Type B pancreatic cell (in vitro differentiated cells): ENCODE measurements at regions not wholly inside any gene's neighbourhood (a gene's known extent, or its start where the extent isn't known, plus 50 kb on each side); places are given as distances from the start of the nearest gene placed in this dataset.

Experiments
- DNase-seq: peaks from one replicate; pipeline ENCODE4 v3.0.0; 2021; ENCODE audit warnings: mixed read lengths; ENCODE audit not compliant: unreplicated experiment; ENCODE audit errors: extremely low spot score
- H3K27ac Mint-ChIP-seq: 2 replicates; pipeline ENCODE4 v1.8.0; 2021; ENCODE audit warnings: mild to moderate bottlenecking, mixed read lengths
- H3K27me3 Mint-ChIP-seq: 2 replicates; pipeline ENCODE4 v1.8.0; 2021; ENCODE audit warnings: mixed read lengths
- H3K36me3 Mint-ChIP-seq: 2 replicates; pipeline ENCODE4 v1.8.0; 2021; ENCODE audit warnings: mixed read lengths
- H3K4me1 Mint-ChIP-seq: one replicate; pipeline ENCODE4 v1.8.0; 2021; ENCODE audit warnings: mixed read lengths; ENCODE audit not compliant: unreplicated experiment
- H3K4me3 Mint-ChIP-seq: 2 replicates; pipeline ENCODE4 v1.8.0; 2021; ENCODE audit warnings: mild to moderate bottlenecking, mixed read lengths
- H3K9me3 Mint-ChIP-seq: 2 replicates; pipeline ENCODE4 v1.8.0; 2021; ENCODE audit warnings: mixed read lengths
- TF ChIP-seq, protein P1 (sequence below): fragments of 200-600 bp; sonication (generic); conservative IDR thresholded peaks from 2 replicates; pipeline ENCODE4 v1.5.0; 2021; ENCODE audit warnings: antibody characterized with exemption, mild to moderate bottlenecking

DNA sequence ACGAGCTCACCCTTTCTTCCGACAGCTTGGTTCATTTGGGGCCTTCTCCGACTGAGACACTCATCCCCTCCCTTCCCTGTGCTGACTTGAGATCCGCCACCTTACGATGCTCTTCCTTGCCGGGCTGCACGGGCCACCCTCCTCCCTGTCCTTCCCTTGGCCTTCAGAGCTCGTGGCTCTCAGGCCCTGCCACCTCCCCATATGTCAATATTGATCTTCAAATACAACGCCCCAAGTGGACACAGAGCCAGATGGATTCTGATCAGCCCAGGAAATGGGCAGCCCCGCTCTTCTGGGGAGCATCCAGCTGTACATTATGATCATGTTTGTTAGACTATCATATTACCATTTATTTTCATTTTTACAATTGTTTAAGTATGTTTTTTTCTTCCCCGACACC lies 812.8 kb downstream of the TBC1D22A start:
- Mint-ChIP-seq H3K27me3 (no peaks in the 10 kb centered on the region), H3K36me3 (no peaks in the 10 kb centered on the region), H3K4me1 (no peaks in the 10 kb centered on the region), H3K9me3 (peaks cover 13% of the 10 kb centered on the region), H3K27ac (no peak overlapping the region), H3K4me3 (no peak overlapping the region)
- DNase-seq: peak; percentile 32
- TF ChIP-seq, protein P1, sequence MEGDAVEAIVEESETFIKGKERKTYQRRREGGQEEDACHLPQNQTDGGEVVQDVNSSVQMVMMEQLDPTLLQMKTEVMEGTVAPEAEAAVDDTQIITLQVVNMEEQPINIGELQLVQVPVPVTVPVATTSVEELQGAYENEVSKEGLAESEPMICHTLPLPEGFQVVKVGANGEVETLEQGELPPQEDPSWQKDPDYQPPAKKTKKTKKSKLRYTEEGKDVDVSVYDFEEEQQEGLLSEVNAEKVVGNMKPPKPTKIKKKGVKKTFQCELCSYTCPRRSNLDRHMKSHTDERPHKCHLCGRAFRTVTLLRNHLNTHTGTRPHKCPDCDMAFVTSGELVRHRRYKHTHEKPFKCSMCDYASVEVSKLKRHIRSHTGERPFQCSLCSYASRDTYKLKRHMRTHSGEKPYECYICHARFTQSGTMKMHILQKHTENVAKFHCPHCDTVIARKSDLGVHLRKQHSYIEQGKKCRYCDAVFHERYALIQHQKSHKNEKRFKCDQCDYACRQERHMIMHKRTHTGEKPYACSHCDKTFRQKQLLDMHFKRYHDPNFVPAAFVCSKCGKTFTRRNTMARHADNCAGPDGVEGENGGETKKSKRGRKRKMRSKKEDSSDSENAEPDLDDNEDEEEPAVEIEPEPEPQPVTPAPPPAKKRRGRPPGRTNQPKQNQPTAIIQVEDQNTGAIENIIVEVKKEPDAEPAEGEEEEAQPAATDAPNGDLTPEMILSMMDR: no peak

DNA sequence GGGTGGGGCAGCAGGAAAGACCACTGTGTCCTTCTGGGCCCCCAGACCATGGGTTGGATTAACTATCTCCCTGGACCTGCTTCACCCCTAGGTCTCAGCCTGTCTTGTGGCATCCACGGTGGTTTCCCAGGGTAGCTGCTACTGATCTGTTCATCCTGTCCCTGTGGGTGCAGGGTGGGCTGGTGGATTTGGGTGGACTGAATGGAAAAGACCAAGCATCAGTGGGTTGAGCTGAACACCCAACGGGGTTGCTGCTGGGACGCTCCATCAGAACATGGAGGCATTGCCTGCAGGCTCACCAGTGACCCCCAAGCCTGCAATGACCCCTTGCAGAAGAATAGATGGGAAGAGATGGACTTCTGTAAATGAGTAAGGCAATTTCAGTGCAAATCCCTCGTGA lies 812.1 kb downstream of the TBC1D22A start:
- Mint-ChIP-seq H3K27ac (no peak overlapping the region), H3K36me3 (no peaks in the 10 kb centered on the region), H3K4me1 (no peaks in the 10 kb centered on the region), H3K4me3 (no peak overlapping the region), H3K9me3 (peaks cover 10% of the 10 kb centered on the region), H3K27me3 (no peaks in the 10 kb centered on the region)
- peak; percentile 37 for DNase-seq
- TF ChIP-seq, protein P1: no peak

DNA sequence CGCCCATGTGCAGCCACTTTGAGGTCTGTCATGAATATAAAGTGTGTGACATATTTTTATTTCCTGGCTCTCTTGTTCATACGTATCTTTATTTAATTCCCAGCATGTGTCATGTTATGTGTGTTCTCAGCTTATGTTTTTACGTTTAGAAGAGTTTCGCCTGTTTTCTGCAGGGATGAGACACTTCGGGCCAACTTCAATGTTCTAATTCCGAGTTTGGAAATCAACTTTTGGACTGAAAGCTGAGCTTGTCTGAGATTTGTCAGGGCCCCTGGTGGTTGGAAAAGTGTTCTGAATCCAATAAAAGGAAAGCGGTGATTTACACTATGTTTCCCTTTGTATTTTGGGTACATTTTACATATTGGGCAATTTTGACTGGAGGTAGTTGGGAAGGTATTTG lies 810.7 kb downstream of the TBC1D22A start:
- no peak overlapping the region for H3K4me3 Mint-ChIP-seq
- no peaks in the 10 kb centered on the region for H3K36me3 Mint-ChIP-seq
- TF ChIP-seq, protein P1: no peak
- H3K9me3 Mint-ChIP-seq: peaks cover 10% of the 10 kb centered on the region
- no peak for DNase-seq
- no peaks in the 10 kb centered on the region for H3K27me3 Mint-ChIP-seq
- no peaks in the 10 kb centered on the region for H3K4me1 Mint-ChIP-seq
- H3K27ac Mint-ChIP-seq: no peak overlapping the region

DNA sequence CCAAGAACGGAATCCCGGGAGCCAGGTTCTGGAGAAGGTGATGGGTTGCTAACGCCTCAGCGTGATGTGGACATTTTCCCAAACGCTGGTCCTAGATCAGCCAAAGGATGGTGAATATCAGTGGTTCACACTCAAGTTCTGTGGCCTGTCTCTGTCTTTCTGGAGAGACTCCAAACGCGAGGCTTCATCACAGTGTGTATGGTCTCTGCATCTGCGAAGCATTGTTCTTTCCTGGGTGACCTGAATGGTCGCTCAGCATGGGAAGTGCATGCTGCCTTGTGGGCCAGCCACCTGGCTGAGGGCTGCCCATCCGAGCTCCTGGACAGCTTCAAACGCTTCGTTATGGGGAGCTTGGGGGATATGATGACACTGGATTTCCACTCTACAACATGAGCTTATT lies 810.0 kb downstream of the TBC1D22A start:
- TF ChIP-seq, protein P1: no peak
- no peaks in the 10 kb centered on the region for H3K36me3 Mint-ChIP-seq
- no peak overlapping the region for H3K4me3 Mint-ChIP-seq
- DNase-seq: peak; percentile 27
- peaks cover 10% of the 10 kb centered on the region for H3K9me3 Mint-ChIP-seq
- H3K27ac Mint-ChIP-seq: no peak overlapping the region
- no peaks in the 10 kb centered on the region for H3K27me3 Mint-ChIP-seq
- no peaks in the 10 kb centered on the region for H3K4me1 Mint-ChIP-seq

DNA sequence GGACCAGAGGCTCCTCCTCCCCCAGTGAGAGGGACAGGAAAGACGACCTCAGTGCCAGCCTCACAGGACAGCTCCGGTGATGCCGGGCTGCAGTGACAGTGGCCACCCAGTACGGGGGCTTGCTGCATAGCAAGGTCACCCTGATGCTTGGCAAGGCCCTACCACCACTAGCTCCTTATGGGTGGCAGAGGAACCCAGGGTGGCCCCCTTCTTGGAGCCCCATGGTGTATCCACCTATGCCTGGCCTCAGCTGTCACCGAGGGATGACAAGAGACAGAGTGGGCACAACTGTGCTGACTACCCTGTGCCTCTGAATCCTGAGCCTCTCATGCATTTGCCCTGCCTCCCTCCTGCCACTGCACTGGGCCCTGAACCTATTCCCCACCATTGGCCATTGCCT lies 809.2 kb downstream of the TBC1D22A start:
- Mint-ChIP-seq H3K9me3 (peaks cover 6% of the 10 kb centered on the region), H3K4me1 (no peaks in the 10 kb centered on the region), H3K27ac (no peak overlapping the region), H3K27me3 (no peaks in the 10 kb centered on the region), H3K36me3 (no peaks in the 10 kb centered on the region), H3K4me3 (no peak overlapping the region)
- TF ChIP-seq, protein P1: no peak
- peak; percentile 31 for DNase-seq

DNA sequence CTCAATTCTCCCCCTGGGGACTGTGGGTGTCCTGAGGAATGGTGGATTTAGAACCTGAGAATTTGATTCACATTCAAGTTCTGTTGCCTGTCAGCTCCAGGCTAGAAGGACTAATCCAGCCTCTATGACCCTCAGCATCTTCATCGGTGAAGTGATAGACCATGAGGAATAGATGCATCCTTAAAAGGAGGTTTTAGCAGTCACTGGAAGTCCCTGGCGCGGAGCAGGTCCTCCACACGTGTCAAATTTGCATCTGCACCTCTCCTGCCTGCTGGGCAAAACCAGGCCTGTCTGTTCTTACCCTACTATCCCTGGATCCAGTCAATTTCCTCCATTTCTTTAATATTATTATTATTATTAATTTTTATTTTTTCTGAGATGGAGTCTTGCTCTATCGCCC lies 808.4 kb downstream of the TBC1D22A start:
- Mint-ChIP-seq H3K27ac (no peak overlapping the region), H3K9me3 (peaks cover 4% of the 10 kb centered on the region)
- DNase-seq: peak; percentile 24

More for the DNA sequence above, 808.4 kb downstream of the TBC1D22A start:
- TF ChIP-seq, protein P1: no peak
- Mint-ChIP-seq H3K4me1 (no peaks in the 10 kb centered on the region), H3K36me3 (no peaks in the 10 kb centered on the region), H3K27me3 (no peaks in the 10 kb centered on the region), H3K4me3 (no peak overlapping the region)
